K562 (cell line): ENCODE measurements at regions not wholly inside any gene's neighbourhood (a gene's known extent, or its start where the extent isn't known, plus 50 kb on each side); places are given as distances from the start of the nearest gene placed in this dataset.

ENCODE experiments used
- CREM ChIP-seq: IDR thresholded peaks from 2 replicates; pipeline ENCODE4 v1.6.1; 2014; ENCODE audit warnings: antibody characterized with exemption, low read depth
- FOXM1 ChIP-seq, 2 experiments: fragments of 450-650 bp in 1 of 2; sonication (generic) in 1 of 2; formaldehyde crosslinking in 1 of 2; IDR thresholded peaks; 2 replicates each; pipeline versions ENCODE4 v1.6.1 to v1.9.0; 2017 to 2022; ENCODE audit warnings: low read depth in 2 of 2, mild to moderate bottlenecking in 2 of 2, missing genetic modification reagents in 1 of 2, moderate library complexity in 1 of 2
- GTF2F1 ChIP-seq: IDR thresholded peaks from 2 replicates; pipeline ENCODE4 v1.6.1; 2011; ENCODE audit warnings: low read depth, low read length, improper control_type of control experiment
- JUND ChIP-seq, 2 experiments: IDR thresholded peaks; 2 replicates in 1 of 2; 3 replicates in 1 of 2; pipeline ENCODE4 v1.6.1; 2011; ENCODE audit warnings: borderline replicate concordance in 2 of 2, low read depth in 2 of 2, low read length in 2 of 2, improper control_type of control experiment in 1 of 2, missing biosample characterization in 1 of 2, missing genetic modification characterization in 1 of 2, missing genetic modification reagents in 1 of 2
- MED1 ChIP-seq: sonication (generic); formaldehyde crosslinking; IDR thresholded peaks from 2 replicates; pipeline ENCODE4 v1.8.1; 2023; ENCODE audit warnings: missing genetic modification reagents, borderline replicate concordance
- POLR2A ChIP-seq: fragments of 450-650 bp; conservative IDR thresholded peaks from 2 replicates; pipeline ENCODE4 v1.6.1; 2016
- TCF7L2 ChIP-seq: fragments of 150-350 bp; IDR thresholded peaks from 2 replicates; pipeline ENCODE4 v1.6.1; 2016; ENCODE audit warnings: low read depth, mild to moderate bottlenecking, low read length, moderate library complexity
- ZFP36 ChIP-seq: fragments of 150-350 bp; IDR thresholded peaks from 2 replicates; pipeline ENCODE4 v1.6.1; 2018; ENCODE audit warnings: low read length, low read depth; ENCODE audit not compliant: partially characterized antibody
- ZNF224 ChIP-seq: sonication (generic); formaldehyde crosslinking; IDR thresholded peaks from 2 replicates; pipeline ENCODE4 v1.8.0; 2022; ENCODE audit warnings: mild to moderate bottlenecking, missing genetic modification reagents
- TF ChIP-seq, protein P1 (sequence below): conservative IDR thresholded peaks from 2 replicates; pipeline ENCODE4 v1.6.1; 2011; ENCODE audit warnings: low read depth, mild to moderate bottlenecking, low read length; ENCODE audit not compliant: control insufficient read depth

DNA sequence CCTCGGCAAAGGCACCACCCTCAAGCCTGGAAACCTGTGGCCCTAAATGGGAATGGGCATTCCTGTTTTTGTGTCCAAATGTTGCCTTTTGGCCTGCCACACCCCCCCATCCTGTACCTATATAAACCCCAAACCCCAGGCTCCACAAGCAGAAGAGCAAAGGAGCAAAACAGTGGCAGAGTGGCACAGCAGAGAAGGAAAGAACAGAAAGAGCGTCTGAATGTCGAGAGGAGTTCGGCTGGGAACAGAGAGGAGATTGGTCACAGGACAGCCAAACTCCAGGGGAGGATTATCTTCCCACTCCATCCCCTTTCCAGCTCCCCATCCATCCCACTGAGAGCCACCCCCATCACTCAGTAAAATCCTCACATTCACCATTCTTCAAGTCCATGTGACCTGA, 58.0 kb upstream of the PREP start:
- TF ChIP-seq MED1 (no peak), JUND (IDR thresholded peaks at IDR 0.05; ENCODE audit: borderline replicate concordance, low read depth, low read length) (no peak), JUND (tag; IDR thresholded peaks at IDR 0.05; ENCODE audit: borderline replicate concordance, low read depth, low read length) (no peak), FOXM1 (IDR thresholded peaks at IDR 0.05; ENCODE audit: low read depth) (no peak), FOXM1 (CRISPR knock-in tag; IDR thresholded peaks at IDR 0.05; ENCODE audit: low read depth) (no peak), ZFP36 (no peak), TCF7L2 (no peak), GTF2F1 (no peak), ZNF224 (CRISPR knock-in tag) (no peak), CREM (no peak), POLR2A (no peak)
- TF ChIP-seq, protein P1, sequence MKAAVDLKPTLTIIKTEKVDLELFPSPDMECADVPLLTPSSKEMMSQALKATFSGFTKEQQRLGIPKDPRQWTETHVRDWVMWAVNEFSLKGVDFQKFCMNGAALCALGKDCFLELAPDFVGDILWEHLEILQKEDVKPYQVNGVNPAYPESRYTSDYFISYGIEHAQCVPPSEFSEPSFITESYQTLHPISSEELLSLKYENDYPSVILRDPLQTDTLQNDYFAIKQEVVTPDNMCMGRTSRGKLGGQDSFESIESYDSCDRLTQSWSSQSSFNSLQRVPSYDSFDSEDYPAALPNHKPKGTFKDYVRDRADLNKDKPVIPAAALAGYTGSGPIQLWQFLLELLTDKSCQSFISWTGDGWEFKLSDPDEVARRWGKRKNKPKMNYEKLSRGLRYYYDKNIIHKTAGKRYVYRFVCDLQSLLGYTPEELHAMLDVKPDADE = no peak
